ENCODE measurements at regions not wholly inside any gene's neighbourhood (a gene's known extent, or its start where the extent isn't known, plus 50 kb on each side); places are given as distances from the start of the nearest gene placed in this dataset.

DNA sequence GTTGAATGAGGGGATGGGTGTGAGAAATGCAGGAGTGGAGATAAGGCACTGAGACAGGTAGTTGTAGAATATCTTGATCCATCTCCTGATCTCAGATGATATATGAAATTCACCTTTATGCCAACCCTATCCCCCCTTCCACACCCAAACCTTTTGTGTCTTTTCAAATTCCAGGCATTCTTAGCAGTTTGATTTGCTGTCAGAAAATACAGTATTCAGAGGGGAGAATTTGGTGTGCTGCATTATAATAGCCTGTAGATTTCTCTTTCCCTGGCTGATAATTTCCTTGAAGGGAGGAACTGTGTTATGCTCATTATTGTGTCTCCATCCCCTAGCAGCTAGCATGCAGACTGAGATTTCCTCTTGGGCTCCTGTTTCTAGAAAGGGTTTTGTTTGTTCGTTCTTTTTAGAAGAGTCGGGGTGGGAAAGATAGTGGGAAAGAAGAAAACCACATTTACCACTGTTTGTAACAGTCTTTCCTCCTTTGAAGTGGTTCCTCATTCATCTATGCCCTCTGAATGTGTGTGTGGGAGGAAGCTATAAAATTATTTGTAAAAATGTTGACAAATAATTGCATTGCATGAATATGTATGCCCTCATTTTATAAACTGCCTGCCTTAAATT lies 373.4 kb downstream of the DIPK2A start:
- DNase-seq (ENCODE audit: low read depth) (no peak), FAIRE-seq (no peak)
- Histone ChIP-seq H3K36me3 (ENCODE audit: control insufficient read depth, insufficient read depth, low read length) (no peaks in the 10 kb centered on the region), H3K4me3 (ENCODE audit: low read depth, low read length) (no peak overlapping the region), H3K27me3 (ENCODE audit: control insufficient read depth, insufficient read depth, low read length) (no peaks in the 10 kb centered on the region)
- TF ChIP-seq, protein P1, sequence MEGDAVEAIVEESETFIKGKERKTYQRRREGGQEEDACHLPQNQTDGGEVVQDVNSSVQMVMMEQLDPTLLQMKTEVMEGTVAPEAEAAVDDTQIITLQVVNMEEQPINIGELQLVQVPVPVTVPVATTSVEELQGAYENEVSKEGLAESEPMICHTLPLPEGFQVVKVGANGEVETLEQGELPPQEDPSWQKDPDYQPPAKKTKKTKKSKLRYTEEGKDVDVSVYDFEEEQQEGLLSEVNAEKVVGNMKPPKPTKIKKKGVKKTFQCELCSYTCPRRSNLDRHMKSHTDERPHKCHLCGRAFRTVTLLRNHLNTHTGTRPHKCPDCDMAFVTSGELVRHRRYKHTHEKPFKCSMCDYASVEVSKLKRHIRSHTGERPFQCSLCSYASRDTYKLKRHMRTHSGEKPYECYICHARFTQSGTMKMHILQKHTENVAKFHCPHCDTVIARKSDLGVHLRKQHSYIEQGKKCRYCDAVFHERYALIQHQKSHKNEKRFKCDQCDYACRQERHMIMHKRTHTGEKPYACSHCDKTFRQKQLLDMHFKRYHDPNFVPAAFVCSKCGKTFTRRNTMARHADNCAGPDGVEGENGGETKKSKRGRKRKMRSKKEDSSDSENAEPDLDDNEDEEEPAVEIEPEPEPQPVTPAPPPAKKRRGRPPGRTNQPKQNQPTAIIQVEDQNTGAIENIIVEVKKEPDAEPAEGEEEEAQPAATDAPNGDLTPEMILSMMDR (IDR thresholded peaks at IDR 0.05; ENCODE audit: insufficient read depth, low read length, severe bottlenecking) = no peak

DNA sequence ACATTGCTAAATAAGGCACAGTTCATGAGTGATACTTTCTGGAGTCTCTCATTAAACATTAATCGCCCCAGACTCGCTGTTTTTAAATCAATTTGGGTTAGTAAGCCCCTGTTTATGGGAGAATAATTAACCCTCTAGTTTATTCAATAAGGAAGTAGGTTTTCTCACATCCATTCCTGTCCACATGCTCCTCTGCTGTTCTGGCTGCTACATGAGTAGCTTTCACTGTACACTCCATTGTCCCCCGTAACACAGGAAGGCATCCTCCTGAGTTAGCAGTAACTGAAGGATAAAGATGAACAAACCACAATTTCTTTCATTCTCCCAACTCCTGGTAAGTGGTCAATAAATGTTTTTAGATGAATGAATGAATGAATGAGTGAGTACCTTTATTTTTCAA lies 378.5 kb downstream of the DIPK2A start:
- no peaks in the 10 kb centered on the region for H3K27me3 ChIP-seq (ENCODE audit: control insufficient read depth, insufficient read depth, low read length)
- H3K4me3 ChIP-seq (ENCODE audit: low read depth, low read length) = no peak overlapping the region
- no peaks in the 10 kb centered on the region for H3K36me3 ChIP-seq (ENCODE audit: control insufficient read depth, insufficient read depth, low read length)
- FAIRE-seq (no peak), DNase-seq (ENCODE audit: low read depth) (no peak)
- TF ChIP-seq, protein P1 (IDR thresholded peaks at IDR 0.05; ENCODE audit: insufficient read depth, low read length, severe bottlenecking) = no peak

DNA sequence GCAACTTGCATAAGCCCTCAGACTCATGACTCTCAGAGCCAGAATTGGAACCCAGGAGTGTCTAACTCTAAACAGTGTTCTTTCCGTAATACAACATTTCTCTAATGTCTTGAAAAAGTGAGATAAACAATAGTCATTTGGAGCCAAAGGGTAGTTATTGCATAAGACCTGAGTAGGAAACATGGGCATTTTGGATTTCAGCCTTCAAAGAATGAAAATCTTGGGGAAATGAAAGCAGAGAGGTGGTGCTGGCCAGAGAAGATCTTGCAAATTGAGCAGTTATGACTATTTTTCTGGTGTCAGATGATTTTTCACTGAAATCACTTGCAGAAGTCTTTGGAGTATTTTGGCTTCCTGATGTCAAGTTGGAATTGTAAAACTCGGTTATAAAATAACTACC lies 379.4 kb downstream of the DIPK2A start:
- no peak for FAIRE-seq
- Histone ChIP-seq H3K27me3 (ENCODE audit: control insufficient read depth, insufficient read depth, low read length) (no peaks in the 10 kb centered on the region), H3K36me3 (ENCODE audit: control insufficient read depth, insufficient read depth, low read length) (no peaks in the 10 kb centered on the region), H3K4me3 (ENCODE audit: low read depth, low read length) (no peak overlapping the region)
- TF ChIP-seq, protein P1 (IDR thresholded peaks at IDR 0.05; ENCODE audit: insufficient read depth, low read length, severe bottlenecking) = no peak
- no peak for DNase-seq (ENCODE audit: low read depth)

DNA sequence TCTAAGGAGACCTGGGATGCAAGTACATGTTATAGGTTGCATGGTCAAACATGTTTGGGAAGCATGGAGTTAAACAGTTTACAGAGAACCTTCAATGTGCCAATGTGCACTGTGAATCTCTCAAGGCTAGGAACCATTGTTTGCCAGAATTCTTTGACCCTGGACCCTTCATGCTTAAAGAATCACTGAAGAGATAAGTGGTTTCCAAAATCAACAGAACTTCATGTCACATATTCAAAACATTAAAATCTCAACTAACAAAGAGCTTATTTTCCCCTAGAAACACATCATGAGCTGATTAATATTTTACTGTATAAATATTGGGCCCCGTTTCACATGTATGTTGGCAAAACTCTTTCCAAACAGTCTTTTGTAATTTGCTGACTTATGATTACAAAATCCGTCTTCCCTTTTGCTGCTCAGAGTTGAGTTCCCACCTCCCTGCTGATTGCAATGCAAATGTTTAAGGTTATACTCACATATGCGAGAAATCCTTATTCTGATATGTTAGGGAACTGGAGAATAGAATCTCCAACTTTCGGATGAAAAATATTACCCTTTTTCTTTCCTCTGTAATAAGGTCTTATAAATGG lies 380.2 kb downstream of the DIPK2A start:
- Histone ChIP-seq H3K4me3 (ENCODE audit: low read depth, low read length) (no peak overlapping the region), H3K27me3 (ENCODE audit: control insufficient read depth, insufficient read depth, low read length) (no peaks in the 10 kb centered on the region), H3K36me3 (ENCODE audit: control insufficient read depth, insufficient read depth, low read length) (no peaks in the 10 kb centered on the region)
- DNase-seq (ENCODE audit: low read depth) (no peak), FAIRE-seq (no peak)
- TF ChIP-seq, protein P1 (IDR thresholded peaks at IDR 0.05; ENCODE audit: insufficient read depth, low read length, severe bottlenecking) = no peak

DNA sequence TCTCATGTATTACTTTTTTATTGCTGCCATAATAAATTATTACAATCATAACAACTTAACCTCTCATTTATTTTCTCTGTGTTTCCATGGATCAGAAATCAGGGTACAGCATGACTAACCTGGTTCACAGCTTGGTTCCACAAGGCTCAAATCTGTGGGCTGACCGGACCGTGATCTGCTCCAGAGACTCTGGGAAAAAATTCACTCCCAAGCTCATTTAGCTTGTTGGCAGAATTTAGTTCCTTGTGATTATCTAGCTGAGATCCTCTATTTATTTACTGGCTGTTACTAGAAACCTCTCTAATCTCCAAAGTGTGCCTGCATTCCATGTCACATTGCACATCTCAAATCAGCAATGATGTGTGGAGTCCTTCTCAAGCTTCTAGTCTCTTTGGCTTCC lies 386.6 kb downstream of the DIPK2A start:
- H3K36me3 ChIP-seq (ENCODE audit: control insufficient read depth, insufficient read depth, low read length) = no peaks in the 10 kb centered on the region
- TF ChIP-seq, protein P1 (IDR thresholded peaks at IDR 0.05; ENCODE audit: insufficient read depth, low read length, severe bottlenecking) = no peak
- FAIRE-seq (no peak), DNase-seq (ENCODE audit: low read depth) (no peak)
- no peaks in the 10 kb centered on the region for H3K27me3 ChIP-seq (ENCODE audit: control insufficient read depth, insufficient read depth, low read length)
- no peak overlapping the region for H3K4me3 ChIP-seq (ENCODE audit: low read depth, low read length)

DNA sequence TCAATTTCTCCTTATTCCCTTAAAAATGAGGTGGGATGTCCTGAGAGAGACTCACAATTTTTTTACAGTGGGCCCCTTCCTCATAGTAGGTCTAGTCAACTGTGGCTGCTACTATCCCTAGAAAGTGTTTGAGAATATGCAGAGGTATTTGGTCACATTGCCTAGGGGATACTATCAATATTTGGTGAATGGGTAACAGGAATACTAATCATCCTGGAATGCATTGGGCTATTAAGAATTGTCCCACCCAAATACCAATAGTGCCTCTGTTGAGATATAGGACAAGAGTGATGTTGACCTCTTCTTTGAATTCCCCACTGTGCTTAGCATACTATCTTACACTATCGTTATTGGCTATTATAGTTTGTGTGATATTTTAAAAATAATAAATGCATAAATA lies 389.4 kb downstream of the DIPK2A start:
- TF ChIP-seq, protein P1 (IDR thresholded peaks at IDR 0.05; ENCODE audit: insufficient read depth, low read length, severe bottlenecking) = no peak
- H3K27me3 ChIP-seq (ENCODE audit: control insufficient read depth, insufficient read depth, low read length) = no peaks in the 10 kb centered on the region
- DNase-seq (ENCODE audit: low read depth) (no peak), FAIRE-seq (no peak)
- H3K36me3 ChIP-seq (ENCODE audit: control insufficient read depth, insufficient read depth, low read length) = no peaks in the 10 kb centered on the region
- H3K4me3 ChIP-seq (ENCODE audit: low read depth, low read length) = no peak overlapping the region
